ENCODE measurements at regions not wholly inside any gene's neighbourhood (a gene's known extent, or its start where the extent isn't known, plus 50 kb on each side); places are given as distances from the start of the nearest gene placed in this dataset.
"Not testable (repeated sequence)": the region's sequence is repeated elsewhere in the genome, so short reads cannot be mapped to it uniquely, and the experiment has no call there.

DNA sequence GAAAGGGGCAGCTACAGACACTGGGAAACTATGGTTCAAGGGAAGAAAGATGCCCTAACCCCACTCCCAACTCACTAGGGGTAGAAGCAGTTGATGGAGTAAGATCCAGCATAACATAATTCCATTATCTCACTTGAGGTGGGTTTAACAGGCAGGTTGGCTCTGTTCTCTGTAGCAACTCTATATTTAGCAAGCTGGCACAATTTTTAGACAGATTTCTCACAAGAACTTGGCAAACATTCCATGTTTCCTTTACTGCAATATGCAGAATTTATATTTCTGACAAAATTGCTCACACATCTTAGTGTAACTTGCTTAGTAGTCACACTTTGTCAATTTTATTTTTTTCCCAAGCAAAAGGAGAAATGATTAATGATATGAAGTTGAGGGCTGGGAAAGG is 475.4 kb downstream of the RMST start:
- DNase-seq: no peak

DNA sequence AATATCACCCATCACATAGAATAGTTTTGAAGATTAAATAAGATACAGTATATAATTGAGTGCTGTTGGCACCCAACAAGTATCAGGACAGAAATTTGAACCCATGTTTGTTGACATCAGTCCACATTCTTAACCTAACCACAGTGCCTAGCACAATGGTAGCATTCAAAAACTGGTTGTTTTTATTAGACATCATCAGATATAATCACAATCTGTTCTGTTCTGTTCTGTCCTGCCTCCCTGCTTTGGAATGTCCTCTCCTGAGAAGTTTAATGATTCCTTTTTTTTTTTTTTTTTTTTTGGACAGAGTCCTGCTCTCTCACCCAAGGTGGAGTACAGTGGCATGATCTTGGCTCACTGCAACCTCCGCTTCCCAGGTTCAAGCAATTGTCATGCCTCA is 476.6 kb downstream of the RMST start:
- DNase-seq: no peak

DNA sequence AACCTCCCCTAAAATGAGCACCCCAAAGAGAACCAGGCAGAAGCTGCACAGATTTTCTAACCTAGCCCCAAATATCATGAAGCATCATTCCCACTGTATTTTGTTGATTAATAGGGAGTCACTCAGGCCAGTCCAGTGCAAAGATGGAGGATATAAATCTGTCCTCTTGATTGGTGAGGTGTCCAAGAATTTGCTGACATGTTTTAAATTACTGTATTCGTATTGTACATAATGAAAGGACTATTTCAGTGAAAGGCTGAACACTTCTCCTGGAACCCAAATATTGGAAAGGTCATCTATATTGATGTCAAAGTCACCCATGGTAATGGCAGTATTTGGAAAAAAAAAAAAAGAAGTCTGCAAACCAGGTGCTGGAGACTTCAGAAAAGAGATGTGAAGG is 477.5 kb downstream of the RMST start:
- no peak for DNase-seq

DNA sequence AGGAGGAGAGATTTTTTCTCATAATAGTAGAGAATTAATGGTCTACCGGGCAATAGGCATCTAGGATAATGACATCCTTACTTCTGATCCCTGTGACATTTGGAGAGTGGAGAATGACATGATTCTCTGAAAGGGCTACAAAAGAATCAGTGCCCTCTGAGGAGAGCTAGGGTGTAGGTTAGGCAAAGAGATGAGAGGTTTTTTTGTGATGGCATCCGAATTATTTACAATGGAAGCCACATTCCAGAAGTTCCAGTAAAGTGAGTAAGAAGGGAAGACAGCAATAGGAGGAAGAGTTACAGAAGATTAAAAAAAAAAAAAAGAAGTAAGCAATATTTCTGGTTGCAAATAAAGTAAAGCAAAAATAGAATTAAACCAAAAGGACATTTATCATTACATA is 478.0 kb downstream of the RMST start:
- DNase-seq: no peak

DNA sequence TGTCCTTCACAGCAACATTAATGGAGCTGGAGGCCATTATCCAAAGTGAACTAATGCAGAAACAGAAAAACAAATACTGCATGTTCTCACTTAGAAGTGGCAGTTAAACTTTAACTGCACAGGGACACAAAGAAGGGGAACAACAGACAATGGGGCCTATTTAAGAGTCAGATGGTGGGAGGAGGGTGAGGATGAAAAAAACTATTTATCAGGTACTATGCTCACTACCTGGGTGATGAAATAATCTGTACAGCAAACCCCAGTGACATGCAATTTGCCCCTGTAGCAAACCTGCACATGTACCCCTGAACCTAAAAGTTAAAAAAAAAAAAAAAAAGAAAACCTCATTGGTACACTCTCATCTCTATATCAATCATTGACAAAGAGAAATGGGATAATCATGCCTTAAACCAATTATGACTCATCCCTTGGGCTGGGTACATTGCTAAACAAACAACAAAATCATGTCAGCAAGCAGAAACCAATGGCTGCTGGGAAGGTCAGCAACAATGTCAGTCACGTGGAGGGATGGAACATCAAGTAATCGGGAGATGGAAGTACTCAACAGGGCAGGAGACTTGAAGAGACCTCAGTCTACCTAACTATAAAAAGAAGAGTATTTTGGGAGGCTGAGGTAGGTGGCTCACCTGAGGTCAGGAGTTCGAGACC is 479.2 kb downstream of the RMST start:
- DNase-seq: no peak

DNA sequence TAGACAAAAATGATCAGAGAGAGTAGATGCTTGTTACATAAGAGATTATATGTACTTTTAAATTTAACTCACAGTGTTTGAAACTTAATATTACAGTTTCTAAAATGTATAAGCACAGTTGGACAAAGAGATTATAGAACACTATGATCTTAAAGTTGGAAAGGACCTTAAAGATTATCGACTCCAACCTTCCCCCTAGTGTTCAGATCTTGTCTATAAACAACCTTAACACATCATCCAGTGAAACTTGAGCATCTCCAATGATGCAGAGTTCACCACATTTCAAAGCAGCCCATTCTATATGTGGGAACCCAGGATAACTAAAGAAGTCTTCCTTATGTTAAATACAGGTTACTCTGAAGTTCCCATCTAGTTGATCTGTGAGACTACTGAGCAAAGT is 480.8 kb downstream of the RMST start:
- DNase-seq: no peak

DNA sequence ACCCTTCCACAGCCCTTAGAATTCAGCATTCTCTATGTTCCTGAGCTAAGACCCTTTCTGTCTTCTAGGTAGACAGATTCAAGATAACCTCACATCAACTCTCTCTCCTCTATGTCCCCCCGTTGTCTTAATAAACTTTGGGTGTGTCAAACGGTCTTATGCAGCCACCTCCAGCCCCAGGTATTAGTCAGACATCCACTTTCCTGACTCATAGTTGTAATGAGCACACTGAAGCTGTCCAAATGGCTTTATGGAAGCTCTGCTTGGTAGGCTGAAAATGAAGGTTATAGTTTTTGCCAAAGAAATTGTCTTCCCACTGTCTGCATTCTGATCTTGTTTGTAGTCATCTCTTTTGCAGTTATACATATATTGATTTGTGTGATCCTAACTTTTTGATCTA is 482.0 kb downstream of the RMST start:
- DNase-seq: no peak

DNA sequence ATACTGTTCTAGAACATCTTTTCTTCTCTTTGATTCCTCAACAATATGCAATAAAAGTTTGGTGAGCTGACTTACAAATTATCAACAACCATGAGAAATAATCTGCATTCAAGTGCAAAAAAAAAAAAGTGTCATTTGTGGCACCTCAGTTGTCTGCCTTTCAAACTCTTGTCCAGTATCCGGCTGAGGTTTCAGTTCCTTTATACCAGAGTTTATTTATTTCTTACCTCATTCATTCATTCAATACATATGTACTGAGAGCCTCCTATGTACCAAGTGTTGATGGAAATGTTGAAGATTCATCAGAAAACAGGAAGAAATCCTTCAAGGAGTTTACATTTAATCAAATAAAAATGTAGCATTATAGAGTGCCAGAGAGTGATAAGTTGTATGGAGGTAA is 484.1 kb downstream of the RMST start:
- no peak for DNase-seq

DNA sequence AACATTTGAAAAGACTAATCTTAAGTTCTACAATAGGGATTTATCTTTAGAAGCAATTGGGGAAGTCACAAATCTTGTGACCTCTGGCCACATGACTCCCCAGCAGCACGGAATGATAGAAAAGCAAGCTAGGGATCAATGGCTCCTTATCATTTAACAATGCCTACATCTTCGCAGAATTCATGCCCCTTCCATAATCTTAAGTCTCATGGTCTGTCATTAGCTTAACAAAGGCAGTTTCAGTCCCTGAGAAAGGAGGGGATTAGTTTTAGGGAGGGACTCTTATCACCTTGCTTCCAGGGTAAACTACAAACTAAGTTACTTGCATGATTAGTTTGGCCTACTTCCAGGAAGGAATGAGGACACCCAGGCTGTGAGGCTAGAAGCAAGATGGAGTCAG is 486.0 kb downstream of the RMST start:
- DNase-seq: no peak

DNA sequence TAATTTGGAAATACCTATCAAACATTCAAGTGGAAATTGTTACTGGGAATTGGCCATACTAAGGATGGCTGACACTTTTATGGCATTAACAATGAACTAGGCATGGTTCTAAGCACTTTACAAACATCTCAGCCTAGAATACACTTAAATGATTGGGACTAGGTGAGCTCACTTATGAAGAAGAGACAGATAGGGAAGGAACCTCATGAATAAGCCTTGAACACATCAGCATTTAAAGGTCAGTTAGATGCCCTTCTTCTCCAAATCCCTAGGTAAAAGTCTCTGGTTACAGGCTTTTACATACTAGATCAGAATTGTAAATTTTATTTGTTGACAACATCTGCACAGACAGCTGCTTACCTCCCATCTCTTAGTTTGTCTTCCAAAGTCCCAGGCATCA is 488.6 kb downstream of the RMST start:
- no peak for DNase-seq

DNA sequence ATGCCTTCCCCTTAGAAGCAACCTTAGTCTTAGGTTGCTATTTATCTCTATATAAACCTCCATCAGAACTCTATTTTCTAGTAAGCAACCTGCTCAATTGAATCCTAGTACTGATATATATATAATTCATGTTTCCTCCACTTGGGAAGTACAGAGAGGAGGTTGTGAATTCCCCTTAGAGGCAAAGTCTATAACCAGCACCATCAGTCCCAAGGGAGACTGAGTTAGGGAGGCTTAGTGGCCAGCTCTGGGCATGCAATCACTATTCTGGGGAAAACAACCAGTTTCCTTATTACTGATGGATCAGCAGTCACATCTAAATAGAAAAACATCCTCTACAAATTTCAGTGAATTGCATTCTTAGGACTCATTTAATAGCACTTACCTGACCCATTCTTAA is 489.1 kb downstream of the RMST start:
- no peak for DNase-seq

DNA sequence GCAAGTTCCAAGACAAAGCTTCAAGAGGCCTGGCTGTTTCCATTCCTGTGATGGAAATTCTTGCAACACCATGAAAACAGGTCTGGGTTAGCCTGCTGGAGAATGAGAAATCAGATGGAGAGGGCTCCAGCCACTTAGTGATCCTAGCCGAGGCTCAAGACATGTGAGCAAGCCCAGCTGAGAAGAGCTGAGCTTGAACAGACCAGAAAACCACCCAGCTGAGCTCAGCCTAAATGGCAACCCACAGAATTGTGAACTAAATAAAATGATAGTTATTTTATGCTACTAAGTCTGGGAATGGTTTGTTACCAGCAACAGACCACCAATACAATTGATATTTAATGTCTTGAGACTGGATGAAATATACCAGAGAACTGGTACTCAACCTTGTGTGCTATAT is 494.5 kb downstream of the RMST start:
- DNase-seq: no peak

DNA sequence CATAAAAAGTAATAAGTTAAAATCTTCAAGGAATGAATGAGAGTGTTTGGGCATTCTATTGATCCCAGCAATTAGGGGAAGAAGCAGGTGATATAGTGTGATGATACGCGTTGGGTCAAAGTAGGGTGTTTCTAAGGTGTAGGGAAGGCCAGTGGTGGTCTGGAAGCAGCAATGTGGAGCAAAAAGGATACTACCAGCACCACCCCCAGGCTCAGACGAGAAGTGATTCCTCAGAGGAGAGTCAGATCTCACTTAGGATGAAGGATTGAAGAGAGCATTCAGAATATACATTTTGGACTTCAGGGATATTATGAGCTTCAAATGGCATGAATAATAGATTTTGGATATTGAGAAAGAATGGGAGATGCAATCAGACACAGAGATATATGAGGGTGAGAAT is 497.6 kb downstream of the RMST start:
- DNase-seq: no peak

DNA sequence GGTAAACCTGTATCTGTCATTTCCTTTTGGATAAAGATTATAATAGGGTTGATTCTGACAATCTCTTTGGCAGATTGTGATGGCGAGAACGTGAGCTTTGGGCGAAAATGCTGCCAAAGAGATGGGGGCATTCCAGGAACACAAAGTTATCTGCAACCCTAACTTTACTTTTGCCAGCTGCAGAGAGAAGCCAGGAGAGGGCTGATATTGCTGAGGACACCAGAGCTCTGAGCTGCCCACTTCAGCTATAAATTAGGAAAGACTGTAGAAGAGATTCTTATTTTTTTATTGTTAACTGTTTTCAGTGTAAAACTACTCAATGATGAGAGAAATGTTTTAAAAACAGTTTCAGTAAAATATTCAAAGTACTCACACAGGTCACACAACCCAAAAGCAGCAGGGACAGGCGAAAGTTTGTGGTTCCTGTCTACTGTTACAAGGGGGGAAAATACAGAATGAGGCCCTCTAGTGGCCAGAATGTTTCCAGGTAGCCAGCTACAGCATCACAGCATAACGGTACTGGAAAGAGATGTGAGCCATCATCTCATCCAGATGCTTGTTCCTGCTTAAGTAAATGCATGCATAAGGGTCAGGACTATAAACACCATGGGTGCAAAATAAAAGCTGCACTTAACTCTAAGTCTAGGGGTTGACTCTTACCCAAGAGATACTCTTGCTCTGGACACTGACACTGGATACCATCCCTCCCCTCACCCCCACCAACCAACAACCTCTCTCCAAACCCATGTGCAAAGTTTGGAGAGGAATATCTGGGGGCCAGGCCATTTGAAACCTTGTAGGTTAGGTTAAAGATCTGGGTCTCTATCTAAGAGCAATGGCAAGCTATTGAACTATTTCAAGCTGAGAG is 498.4 kb downstream of the RMST start:
- DNase-seq: peak; percentile 28

DNA sequence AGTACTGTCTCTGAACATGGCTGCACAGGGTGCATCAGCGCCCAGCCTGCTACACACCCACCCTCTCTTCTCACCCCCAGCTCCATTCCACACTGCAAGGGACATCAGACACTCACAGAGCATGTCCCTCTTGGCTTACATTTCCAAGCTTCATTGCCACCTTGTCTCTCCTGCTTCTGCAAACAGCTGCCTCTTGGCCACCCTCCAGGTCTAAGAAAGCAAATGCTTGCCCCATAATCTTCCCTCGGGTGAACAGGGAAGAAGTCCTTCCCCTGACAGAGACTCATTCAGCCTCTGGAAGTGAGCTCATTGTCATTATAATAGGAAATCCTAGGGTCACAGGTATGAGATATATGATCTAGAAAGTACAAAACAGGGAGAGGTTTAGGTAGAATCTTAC is 505.2 kb downstream of the RMST start:
- peak; percentile 45 for DNase-seq

DNA sequence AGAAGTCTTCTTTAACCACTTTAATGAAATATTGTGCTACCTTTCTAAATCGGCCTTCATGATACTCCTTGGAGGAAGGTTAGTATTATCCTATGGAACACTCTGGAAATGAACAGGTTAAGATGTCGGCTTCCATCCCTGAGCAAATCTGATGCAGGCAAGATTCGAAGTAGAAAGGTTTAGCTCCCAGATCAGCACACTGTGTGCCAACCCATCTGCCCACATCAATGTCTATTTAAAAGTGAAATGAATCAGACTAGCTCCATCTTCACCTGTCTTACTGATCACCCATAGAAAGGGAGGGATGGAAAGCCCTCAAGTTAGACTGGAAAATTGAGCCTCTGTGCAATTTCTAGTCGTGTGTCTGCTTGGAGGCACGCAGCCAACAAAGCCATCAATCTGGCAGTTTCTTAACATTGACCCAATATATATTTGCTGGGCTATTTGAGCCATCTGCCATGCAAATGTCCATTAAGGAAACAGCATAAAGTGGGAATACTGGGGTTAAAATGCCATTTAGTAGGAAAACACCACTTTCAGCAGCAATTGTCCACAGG is 506.1 kb downstream of the RMST start:
- DNase-seq: peak; percentile 31

DNA sequence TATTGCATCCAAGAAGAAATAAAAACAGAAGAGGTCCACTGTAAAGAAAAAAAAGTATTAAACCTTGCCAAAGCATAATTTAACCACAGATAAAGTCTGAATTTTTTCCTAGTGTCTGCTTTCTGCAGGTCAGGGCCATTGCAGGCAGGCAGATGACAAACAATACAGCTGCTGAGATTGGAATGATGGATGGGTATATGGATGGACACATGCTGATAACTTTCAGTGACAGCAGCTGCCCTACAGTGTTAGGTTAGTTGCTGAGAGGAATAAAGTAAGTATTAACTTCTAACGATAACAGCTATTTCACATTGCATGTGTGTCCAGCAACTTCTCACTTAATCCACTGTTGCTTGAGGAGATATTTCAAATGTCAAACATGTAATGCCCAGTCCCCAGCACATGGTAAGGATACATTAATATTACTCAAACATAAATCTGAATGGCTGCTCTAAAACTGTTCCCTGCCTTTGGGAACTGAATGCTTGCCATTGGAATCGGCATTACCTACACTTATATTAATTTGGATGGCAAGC is 515.3 kb downstream of the RMST start:
- peak; percentile 39 for DNase-seq

DNA sequence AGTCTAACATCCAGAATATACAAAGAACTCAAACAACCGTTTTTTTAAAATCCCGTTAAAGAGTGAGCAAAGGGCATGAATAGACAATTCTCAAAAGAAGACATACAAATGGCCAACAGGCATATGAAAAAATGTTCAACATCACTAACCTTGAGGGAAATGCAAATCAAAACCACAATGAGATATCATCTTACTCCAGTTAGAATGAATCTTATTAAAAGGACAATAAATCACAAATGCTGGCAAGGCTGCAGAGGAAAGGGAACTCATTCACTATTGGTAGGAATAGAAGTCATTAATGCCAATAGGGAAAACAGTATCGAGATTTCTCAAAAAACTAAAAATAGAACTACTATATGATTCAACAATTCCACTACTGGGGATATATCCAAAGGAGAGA is 520.1 kb downstream of the RMST start:
- DNase-seq: no peak

DNA sequence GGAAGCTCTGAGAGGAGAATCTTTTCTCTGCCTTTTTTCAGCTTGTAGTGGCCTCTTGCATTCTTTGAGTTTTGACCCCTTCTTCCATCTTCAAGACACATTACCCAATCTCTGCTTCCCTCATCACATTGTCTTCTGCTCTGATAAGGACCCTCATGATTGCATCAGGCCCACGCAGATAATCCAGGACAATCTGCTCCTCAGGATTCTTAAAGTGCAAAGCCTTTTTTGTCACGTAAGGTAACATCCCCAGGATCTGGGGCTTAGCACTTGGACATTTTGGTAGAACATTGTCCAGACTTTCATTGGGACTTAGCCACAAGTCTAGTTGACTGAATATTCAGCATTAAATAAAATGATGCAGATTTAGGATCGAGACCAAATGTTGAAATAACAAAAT is 521.2 kb downstream of the RMST start:
- DNase-seq: no peak

DNA sequence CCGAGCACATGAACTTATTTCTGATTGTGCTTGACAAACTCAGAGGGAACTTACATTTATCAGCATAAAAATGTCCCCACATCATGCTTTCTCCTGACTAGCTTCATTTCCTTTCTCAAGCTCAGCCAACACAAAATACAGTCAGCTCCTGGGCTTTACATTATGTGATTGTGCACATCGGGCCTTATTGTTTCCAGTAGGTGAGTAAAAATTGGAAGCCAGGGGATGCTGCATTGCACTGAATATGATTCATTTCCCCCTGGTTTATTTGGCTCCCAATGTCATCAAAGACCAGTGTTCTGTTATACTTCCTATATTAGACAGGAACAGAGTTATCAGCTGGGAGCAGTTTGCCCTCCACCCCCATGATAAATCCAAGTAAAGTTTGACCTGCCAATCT is 521.8 kb downstream of the RMST start:
- no peak for DNase-seq

DNA sequence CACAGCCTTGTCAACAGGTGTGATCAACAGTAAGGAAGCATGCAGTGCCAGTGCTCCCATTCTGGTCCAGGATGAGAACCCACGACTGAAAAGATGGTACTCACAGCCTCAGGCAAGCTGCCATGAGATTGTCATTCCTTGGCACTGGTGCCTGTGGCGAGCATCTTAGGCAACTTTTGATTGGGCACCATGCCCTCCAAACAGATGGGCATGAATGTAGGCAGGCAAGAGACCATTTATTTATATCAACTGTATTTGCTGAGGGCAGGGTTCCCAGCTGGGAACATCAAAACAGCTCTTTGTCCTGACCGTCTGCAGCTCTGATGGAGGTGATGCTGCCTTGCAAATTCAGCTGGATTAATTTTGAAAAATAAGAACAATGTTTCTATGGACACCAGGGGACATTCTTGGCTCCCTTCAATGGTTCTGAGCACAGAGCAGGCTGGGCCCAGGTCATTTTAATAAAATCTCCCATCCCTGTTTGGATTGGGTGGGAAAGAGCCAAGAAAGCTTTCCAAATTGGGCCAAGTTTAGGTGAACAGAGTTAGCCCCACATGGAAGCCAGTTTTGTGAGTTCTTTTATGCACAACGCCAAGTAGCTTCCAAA is 522.5 kb downstream of the RMST start:
- DNase-seq: peak; percentile 26

DNA sequence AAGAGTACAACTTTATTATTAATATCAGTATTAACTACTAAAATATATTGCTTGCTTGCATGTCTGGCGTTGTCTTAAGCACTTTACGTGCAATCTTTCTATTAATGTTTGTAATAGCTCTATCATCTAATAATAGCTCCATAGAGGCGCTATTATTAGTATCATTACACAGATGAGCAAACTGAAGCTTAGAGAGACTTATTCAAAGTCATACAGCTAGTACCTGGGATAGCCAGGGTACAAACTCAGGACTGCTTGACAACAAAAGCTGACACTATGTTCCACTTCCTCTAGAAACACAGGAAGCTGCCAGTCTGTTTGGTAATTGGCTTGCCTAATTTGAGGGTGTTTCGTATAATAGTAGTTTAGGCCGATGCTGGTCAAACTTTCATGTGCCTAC is 523.2 kb downstream of the RMST start:
- DNase-seq: no peak

DNA sequence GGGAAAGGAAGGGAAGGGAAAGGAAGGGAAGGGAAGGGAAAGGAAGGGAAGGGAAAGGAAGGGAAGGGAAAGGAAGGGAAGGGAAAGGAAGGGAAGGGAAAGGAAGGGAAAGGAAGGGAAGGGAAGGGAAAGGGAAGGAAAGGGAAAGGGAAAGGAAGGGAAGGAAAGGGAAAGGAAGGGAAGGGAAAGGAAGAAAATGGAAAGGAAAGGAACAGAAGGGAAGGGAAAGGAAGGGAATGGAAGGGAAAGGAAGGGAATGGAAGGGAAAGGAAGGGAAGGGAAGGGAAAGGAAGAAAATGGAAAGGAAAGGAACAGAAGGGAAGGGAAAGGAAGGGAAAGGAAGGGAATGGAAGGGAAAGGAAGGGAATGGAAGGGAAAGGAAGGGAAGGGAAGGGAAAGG is 526.0 kb downstream of the RMST start:
- DNase-seq: not testable (repeated sequence)
